Upper lobe of left lung (tissue), 4 donors: ENCODE measurements at regions not wholly inside any gene's neighbourhood (a gene's known extent, or its start where the extent isn't known, plus 50 kb on each side); places are given as distances from the start of the nearest gene placed in this dataset.

ENCODE experiments used
- CTCF ChIP-seq, 6 experiments: fragments of 450-650 bp in 4 of 6; fragments of 200-600 bp in 2 of 6; sonication (generic) in 2 of 6; IDR thresholded peaks; one replicate each; pipeline ENCODE4 v1.5.1; 2016 to 2019; ENCODE audit warnings: antibody characterized with exemption in 6 of 6
- POLR2A ChIP-seq, 4 donors: fragments of 450-650 bp; IDR thresholded peaks; one replicate each; pipeline ENCODE4 v1.5.1; 2016 to 2017; ENCODE audit warnings: antibody characterized with exemption in 4 of 4, mild to moderate bottlenecking in 2 of 4
- POLR2AphosphoS5 ChIP-seq, 2 donors: sonication (generic); formaldehyde crosslinking; IDR thresholded peaks; one replicate each; pipeline ENCODE4 v1.5.1; 2017; ENCODE audit warnings: antibody characterized with exemption in 2 of 2

- TF ChIP-seq POLR2AphosphoS5 (IDR thresholded peaks at IDR 0.05) = no peak
- TF ChIP-seq POLR2A (IDR thresholded peaks at IDR 0.05) = no peak
- no peak for TF ChIP-seq CTCF (IDR thresholded peaks at IDR 0.05)
Observed at GRCh38 chr22:35156945-35157344, 91.0 kb downstream of the ISX start.
